ENCODE measurements at regions not wholly inside any gene's neighbourhood (a gene's known extent, or its start where the extent isn't known, plus 50 kb on each side); places are given as distances from the start of the nearest gene placed in this dataset.

- Mint-ChIP-seq H3K27ac (no peak overlapping the region), H3K9me3 (peaks cover 0 to 7% of the 10 kb centered on the region in 2 donors), H3K36me3 (no peaks in the 10 kb centered on the region)
- no peak for ATAC-seq
- DNase-seq (ENCODE audit: low spot score in 2 of 2): no peak
Measured at GRCh38 chr4:24337451-24338190, 246.7 kb downstream of the DHX15 start.

- ATAC-seq (no peak), DNase-seq (ENCODE audit: low spot score in 2 of 2) (no peak)
- no peaks in the 10 kb centered on the region for H3K36me3 Mint-ChIP-seq
- no peak overlapping the region for H3K27ac Mint-ChIP-seq
- peaks cover 0 to 7% of the 10 kb centered on the region in 2 donors for H3K9me3 Mint-ChIP-seq
Measured at GRCh38 chr4:24335616-24336015, 248.7 kb downstream of the DHX15 start.

DNA sequence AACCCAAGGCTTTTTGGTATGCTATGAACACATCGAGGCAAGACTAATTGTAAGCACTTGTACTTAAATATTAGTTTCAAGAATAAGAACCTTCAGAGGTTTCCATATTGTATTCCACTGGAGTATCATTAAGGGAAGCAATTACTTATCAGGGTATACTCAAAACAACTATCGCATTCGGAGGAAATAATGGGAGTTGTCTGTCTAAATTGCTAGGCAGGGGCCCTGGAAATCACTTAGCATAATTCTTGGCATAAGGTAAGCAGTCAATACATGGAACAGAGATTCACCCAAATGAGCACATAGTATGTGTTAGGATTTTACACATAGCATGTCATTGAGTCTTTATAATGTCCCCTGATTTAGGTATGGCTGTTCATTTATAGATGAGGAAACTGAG is 249.4 kb downstream of the DHX15 start:
- DNase-seq (ENCODE audit: low spot score in 2 of 2) (no peak), ATAC-seq (no peak)
- Mint-ChIP-seq H3K36me3 (no peaks in the 10 kb centered on the region), H3K9me3 (peaks cover 0 to 7% of the 10 kb centered on the region in 2 donors), H3K27ac (no peak overlapping the region)

- H3K36me3 Mint-ChIP-seq: no peaks in the 10 kb centered on the region
- ATAC-seq (no peak), DNase-seq (ENCODE audit: low spot score in 2 of 2) (no peak)
- H3K9me3 Mint-ChIP-seq: peaks cover 0 to 3% of the 10 kb centered on the region in 2 donors
- H3K27ac Mint-ChIP-seq: no peak overlapping the region
Measured at GRCh38 chr4:24330573-24330972, 253.8 kb downstream of the DHX15 start.

DNA sequence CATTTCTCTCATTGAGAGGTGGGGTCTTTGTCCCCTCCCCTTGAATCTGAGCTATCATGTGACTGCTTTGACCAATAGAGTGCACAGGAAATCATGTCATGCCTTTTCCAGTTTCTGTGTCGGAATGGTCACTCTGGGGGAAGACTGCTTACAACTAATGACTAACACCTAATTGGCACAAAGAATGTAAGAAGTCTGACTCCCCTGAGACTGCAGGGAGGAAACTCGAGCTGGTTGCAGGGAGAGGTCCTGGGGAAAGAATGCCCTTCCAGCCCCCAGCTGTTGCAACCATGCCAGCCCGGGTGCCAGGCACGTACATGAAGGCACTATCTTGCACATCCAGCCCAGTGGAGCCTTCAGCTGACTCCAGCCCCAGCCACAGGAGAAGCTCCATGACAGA is 254.2 kb downstream of the DHX15 start:
- H3K36me3 Mint-ChIP-seq: no peaks in the 10 kb centered on the region
- ATAC-seq: no peak
- H3K27ac Mint-ChIP-seq: no peak overlapping the region
- DNase-seq (ENCODE audit: low spot score in 2 of 2): no peak
- peaks cover 0 to 3% of the 10 kb centered on the region in 2 donors for H3K9me3 Mint-ChIP-seq

DNA sequence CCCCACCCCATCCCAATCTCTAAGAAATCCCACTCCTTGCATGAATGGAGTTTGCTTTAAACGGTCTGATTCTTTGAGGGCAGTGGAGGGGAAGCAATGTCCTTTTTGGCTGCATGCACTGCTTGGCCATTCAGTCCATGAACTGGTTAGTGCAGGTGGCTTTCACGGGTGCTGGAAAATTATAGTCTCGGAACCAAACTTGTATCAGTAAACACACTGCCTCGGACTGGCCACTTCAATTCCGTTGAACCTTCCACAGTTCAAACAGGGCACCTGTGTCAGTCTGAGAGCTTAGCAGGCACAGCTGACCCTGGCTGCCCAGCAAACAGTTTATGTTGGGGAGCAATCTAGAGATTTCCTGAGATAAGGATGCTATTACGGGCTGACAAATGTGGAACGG is 255.6 kb downstream of the DHX15 start:
- DNase-seq (ENCODE audit: low spot score in 2 of 2): no peak
- H3K9me3 Mint-ChIP-seq: peaks cover 0 to 3% of the 10 kb centered on the region in 2 donors
- H3K36me3 Mint-ChIP-seq: no peaks in the 10 kb centered on the region
- no peak overlapping the region for H3K27ac Mint-ChIP-seq
- ATAC-seq: no peak

DNA sequence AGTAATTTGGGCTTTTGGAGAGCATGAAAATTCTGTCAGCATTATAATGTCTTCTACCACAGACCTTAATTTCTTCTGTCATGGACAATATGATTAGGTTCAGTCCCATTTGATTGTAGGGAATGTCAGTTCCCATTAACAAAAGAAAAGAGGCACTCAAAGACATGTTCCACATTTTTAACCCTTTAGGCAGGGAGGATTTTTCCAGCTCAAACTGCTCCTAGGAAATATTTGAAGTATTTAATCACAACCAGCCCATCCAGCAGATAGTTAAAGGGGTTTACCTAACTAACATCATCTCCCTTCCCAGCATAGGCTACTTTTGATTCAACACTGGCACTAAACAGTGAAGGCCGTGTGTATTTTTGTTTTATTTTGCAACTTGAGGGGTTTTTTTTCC is 256.0 kb downstream of the DHX15 start:
- ATAC-seq (no peak), DNase-seq (ENCODE audit: low spot score in 2 of 2) (no peak)
- Mint-ChIP-seq H3K36me3 (no peaks in the 10 kb centered on the region), H3K9me3 (peaks cover 0 to 3% of the 10 kb centered on the region in 2 donors), H3K27ac (no peak overlapping the region)

- Mint-ChIP-seq H3K27ac (no peak overlapping the region), H3K9me3 (peaks cover 0 to 3% of the 10 kb centered on the region in 2 donors), H3K36me3 (no peaks in the 10 kb centered on the region)
- ATAC-seq (no peak), DNase-seq (ENCODE audit: low spot score in 2 of 2) (no peak)
Measured at GRCh38 chr4:24322995-24323394, 261.4 kb downstream of the DHX15 start.

GRCh38 chr4:24322511-24322910 is 261.8 kb downstream of the DHX15 start:
- Mint-ChIP-seq H3K27ac (no peak overlapping the region), H3K36me3 (no peaks in the 10 kb centered on the region), H3K9me3 (peaks cover 0 to 3% of the 10 kb centered on the region in 2 donors)
- no peak for ATAC-seq
- no peak for DNase-seq (ENCODE audit: low spot score in 2 of 2)

DNA sequence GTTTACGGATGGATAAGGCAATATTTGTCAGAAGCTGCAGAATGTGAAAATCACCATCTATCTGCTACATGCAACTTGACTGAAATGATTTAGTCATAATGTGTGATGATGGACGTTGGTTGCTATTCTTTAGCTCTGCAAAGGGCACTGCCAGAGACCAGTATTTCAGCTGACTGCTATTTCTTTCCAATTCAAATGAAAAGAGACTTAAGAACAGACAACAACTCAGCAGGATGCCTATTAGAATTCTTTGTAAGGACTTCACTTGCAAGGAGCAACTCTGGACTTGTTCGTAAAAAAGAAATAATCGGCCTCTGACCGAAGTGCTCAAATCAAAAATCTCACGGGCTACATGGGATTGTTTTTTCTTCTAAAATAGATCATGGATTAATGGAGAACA is 262.7 kb downstream of the DHX15 start:
- ATAC-seq (no peak), DNase-seq (ENCODE audit: low spot score in 2 of 2) (no peak)
- H3K27ac Mint-ChIP-seq: no peak overlapping the region
- no peaks in the 10 kb centered on the region for H3K36me3 Mint-ChIP-seq
- peaks cover 0 to 2% of the 10 kb centered on the region in 2 donors for H3K9me3 Mint-ChIP-seq

DNA sequence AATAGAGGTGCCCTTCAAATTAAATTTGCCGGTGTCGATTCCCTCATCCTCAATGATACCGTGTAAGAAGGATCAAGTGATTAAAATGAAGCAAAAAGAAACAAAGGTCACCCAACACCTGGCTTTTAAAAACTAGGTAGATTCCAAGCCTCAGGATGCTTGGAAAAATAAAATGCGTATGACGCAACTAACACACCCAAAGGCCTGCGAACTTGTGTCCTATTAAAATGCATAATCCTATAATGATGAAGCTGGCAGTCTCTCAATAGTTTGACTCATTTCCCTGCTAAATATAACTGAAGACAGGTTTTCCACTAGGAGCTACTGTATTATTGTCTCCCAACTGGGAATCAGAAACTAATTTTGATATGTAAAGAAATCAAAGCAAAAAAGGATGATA is 263.2 kb downstream of the DHX15 start:
- H3K27ac Mint-ChIP-seq: no peak overlapping the region
- DNase-seq (ENCODE audit: low spot score in 2 of 2): no peak

DNA sequence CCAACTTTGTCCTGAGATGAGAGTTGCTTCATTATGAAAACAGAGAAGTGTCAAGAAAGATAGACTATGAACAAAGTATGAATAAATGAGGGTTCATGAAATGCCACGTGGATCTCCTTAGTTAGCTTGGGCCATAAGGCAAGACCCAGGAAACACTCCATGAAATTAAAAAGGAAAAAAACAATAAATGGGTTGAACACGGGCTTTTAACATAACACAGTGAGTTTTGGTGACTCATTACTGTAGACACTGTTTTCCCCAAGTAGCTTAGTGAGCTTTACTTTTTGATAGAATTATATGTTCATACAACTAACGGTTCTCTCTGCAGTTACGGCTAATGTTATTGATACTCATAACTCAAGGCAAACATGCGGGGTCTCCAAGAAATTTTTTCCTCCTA is 265.0 kb downstream of the DHX15 start:
- Mint-ChIP-seq H3K9me3 (no peaks in the 10 kb centered on the region), H3K36me3 (no peaks in the 10 kb centered on the region), H3K27ac (no peak overlapping the region)
- ATAC-seq (no peak), DNase-seq (ENCODE audit: low spot score in 2 of 2) (no peak)

More for the DNA sequence above, 263.2 kb downstream of the DHX15 start:
- no peak for ATAC-seq
- H3K9me3 Mint-ChIP-seq: no peaks in the 10 kb centered on the region
- H3K36me3 Mint-ChIP-seq: no peaks in the 10 kb centered on the region

DNA sequence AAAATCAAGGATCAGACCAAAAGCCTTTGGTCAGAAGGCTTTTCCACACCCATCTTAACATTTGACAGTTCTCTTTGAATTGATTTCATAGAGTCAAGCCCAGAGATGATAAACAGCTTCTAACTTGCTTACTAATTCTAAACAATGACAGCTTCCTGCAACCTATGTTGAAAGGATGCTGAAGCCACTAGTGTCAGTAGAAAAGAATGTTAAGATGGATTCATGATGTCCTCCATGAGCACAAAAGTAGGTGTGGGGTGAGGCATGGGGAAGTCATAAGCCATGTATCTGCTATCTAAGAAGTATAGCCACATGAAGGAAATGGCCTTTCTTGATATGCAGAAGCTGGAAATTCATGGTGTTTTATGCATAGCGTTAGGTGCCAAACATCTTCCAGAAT is 269.3 kb downstream of the DHX15 start:
- no peaks in the 10 kb centered on the region for H3K36me3 Mint-ChIP-seq
- no peak for DNase-seq (ENCODE audit: low spot score in 2 of 2)
- H3K9me3 Mint-ChIP-seq: no peaks in the 10 kb centered on the region
- H3K27ac Mint-ChIP-seq: no peak overlapping the region
- no peak for ATAC-seq

DNA sequence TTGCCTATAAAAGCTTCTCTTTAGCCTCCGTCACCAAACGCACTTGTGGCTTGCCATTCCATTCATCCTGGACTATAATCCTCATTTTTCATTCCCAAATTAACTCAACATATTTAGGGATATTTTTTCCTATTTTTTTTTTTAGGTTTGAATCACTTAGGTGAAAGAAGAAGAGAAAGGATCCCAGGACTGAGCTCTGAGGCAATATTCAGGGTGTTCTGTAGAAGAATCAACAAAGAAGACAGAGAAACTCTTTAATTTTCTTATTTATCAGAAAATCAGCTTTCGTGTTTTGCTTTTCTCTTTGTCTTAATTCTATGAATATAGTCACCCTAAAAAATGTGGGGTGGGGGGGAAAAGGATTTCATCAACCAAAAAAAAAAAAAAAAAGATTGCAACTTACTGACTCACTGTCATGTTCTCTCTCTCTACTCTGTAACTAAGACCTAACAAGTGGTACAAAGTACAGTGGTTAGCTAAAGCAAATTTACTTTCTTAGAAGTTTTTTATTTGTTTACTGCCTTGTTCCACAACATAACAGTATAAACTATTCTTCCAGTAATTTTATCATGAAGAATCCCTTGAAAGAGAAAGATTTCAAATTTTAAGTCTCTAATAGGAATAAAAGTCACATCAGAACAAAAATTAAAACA is 272.0 kb downstream of the DHX15 start:
- no peaks in the 10 kb centered on the region for H3K36me3 Mint-ChIP-seq
- DNase-seq (ENCODE audit: low spot score in 2 of 2) (no peak), ATAC-seq (no peak)
- H3K27ac Mint-ChIP-seq: no peak overlapping the region
- H3K9me3 Mint-ChIP-seq: peaks cover 6 to 8% of the 10 kb centered on the region in 2 donors

DNA sequence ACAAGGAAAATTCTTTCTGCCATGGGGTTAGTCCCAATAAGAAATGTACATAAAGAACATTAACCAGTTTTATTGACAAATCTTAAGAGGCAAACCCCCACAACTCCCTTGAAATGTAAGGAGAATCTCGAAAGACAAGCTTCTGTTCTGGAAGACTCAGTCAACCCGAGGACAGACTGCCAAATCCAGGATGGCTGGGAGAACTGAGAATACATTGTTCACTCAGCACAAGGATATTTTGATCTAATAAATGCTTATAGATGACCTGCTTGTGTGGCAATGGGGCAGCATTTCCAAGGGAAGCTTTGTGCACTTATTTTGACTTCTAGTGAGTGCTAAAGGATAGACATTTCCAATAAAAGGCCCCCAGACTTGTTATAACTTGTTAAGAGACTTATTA is 280.4 kb downstream of the DHX15 start:
- H3K9me3 Mint-ChIP-seq: peaks cover 3 to 10% of the 10 kb centered on the region in 2 donors
- H3K36me3 Mint-ChIP-seq: no peaks in the 10 kb centered on the region
- DNase-seq (ENCODE audit: low spot score in 2 of 2) (no peak), ATAC-seq (no peak)
- H3K27ac Mint-ChIP-seq: no peak overlapping the region

DNA sequence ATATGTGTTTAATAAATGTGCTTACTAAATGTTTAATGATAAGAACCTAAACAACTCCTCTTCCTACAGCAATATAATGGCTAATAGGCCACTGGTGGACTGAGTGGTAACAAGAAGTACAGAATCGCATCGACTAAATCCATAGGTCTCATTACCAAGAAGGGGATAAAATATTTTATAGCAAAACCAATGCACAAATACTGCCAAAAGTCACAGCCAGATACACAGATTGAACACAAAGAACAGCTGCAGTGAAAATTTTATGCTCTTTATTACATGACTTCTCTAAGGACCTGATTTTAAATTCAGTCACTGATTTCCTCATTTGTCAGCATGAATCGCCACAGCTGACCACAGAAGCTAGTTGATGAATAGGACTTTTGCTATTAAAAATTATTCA is 285.4 kb downstream of the DHX15 start:
- Mint-ChIP-seq H3K27ac (no peak overlapping the region), H3K36me3 (no peaks in the 10 kb centered on the region), H3K9me3 (no peaks in the 10 kb centered on the region)
- ATAC-seq (no peak), DNase-seq (ENCODE audit: low spot score in 2 of 2) (no peak)

DNA sequence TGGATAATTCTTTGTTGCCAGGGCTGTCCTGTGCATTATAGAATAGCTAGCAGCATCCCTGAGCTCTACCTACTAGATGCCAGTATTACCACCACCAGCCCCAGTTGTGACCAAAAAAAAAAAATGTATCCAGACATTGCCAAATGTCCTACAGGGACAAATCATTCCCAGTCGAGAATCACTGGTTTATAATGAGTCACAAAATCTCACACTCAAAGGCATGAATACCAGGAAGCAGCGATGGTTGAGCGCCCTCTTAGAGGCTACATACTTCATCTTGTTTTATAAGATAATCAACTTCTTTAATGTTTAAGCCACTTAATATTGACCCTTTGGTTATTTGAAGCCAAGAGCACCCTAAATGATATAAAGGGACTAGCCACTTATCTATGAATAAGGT is 297.3 kb downstream of the DHX15 start:
- DNase-seq (ENCODE audit: low spot score in 2 of 2) (no peak), ATAC-seq (no peak)
- H3K9me3 Mint-ChIP-seq: peaks cover 6 to 15% of the 10 kb centered on the region in 2 donors
- H3K36me3 Mint-ChIP-seq: no peaks in the 10 kb centered on the region
- no peak overlapping the region for H3K27ac Mint-ChIP-seq

DNA sequence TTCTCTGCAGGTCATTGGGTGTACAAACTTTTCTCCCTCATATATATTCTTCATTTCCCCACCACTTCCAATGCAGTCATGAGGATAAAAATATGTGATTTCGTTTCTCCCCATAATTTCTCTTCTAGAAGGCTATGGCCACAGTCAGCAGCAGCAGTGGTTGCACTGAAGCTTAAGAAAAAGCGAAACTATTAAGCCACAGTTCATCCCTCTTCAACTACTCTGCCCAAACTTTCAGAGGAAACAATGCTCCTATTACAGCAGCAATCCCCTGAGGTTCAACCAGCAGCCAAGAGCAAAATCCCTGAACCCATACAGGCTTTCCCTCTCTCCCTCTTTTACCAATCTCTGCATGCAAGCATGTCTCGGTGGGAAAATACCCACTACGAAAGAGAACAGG is 298.6 kb downstream of the DHX15 start:
- no peaks in the 10 kb centered on the region for H3K36me3 Mint-ChIP-seq
- DNase-seq (ENCODE audit: low spot score in 2 of 2) (no peak), ATAC-seq (no peak)
- peaks cover 6% of the 10 kb centered on the region in 2 donors for H3K9me3 Mint-ChIP-seq
- no peak overlapping the region for H3K27ac Mint-ChIP-seq

All from activated naive CD4-positive, alpha-beta T cell treated with anti-CD3 and anti-CD28 coated beads, Interleukin-2, amount 50 U/mL, for 72 hours (primary cell).